Neural cell (in vitro differentiated cells): ENCODE measurements at regions not wholly inside any gene's neighbourhood (a gene's known extent, or its start where the extent isn't known, plus 50 kb on each side); places are given as distances from the start of the nearest gene placed in this dataset.

Experiments used
- H2AFZ ChIP-seq: fragments of 200-600, 300-800 bp; sonication (generic), shearing (Covaris generic); 2 replicates; pipeline ENCODE4 v1.6.0; 2014; ENCODE audit warnings: low read depth, mild to moderate bottlenecking, antibody characterized with exemption, low read length, moderate library complexity
- H3F3A ChIP-seq: fragments of 200-600 bp; shearing (Covaris generic); 2 replicates; pipeline ENCODE4 v1.6.1; 2016; ENCODE audit warnings: mild to moderate bottlenecking, moderate library complexity, mixed read lengths, antibody characterized with exemption, low read length; ENCODE audit not compliant: insufficient read depth, poor library complexity, severe bottlenecking
- H3K27ac ChIP-seq: fragments of 200-600, 300-800 bp; sonication (generic), shearing (Covaris generic); 2 replicates; pipeline ENCODE4 v1.5.1; 2014; ENCODE audit warnings: mild to moderate bottlenecking, low read length, moderate library complexity
- H3K27me3 ChIP-seq: fragments of 300-800, 200-600 bp; sonication (generic), shearing (Covaris generic); 2 replicates; pipeline ENCODE4 v1.6.0; 2014; ENCODE audit warnings: mild to moderate bottlenecking, low read depth, low read length, moderate library complexity; ENCODE audit not compliant: insufficient read depth
- H3K36me3 ChIP-seq: fragments of 300-800, 200-600 bp; sonication (generic), shearing (Covaris generic); 2 replicates; pipeline ENCODE4 v1.5.1; 2014; ENCODE audit warnings: mild to moderate bottlenecking, antibody characterized with exemption, low read length, moderate library complexity; ENCODE audit not compliant: insufficient read depth
- H3K4me2 ChIP-seq: fragments of 300-800, 200-600 bp; sonication (generic), shearing (Covaris generic); 2 replicates; pipeline ENCODE4 v1.6.0; 2014; ENCODE audit warnings: mild to moderate bottlenecking, low read length
- H3K4me3 ChIP-seq: fragments of 300-800, 200-600 bp; sonication (generic), shearing (Covaris generic); 2 replicates; pipeline ENCODE4 v1.5.1; 2014; ENCODE audit warnings: mild to moderate bottlenecking, low read length, moderate library complexity
- H3K79me2 ChIP-seq: fragments of 200-600 bp; shearing (Covaris generic); replicated peaks from 2 replicates; pipeline ENCODE4 v1.6.0; 2014; ENCODE audit warnings: mild to moderate bottlenecking, low read length, moderate library complexity; ENCODE audit not compliant: insufficient read depth
- H3K9ac ChIP-seq: fragments of 300-800, 200-600 bp; sonication (generic), shearing (Covaris generic); 2 replicates; pipeline ENCODE4 v1.6.1; 2016; ENCODE audit warnings: mild to moderate bottlenecking, low read length, mixed read lengths
- H3K9me2 ChIP-seq: fragments of 200-600 bp; shearing (Covaris generic); 2 replicates; pipeline ENCODE4 v1.6.1; 2016; ENCODE audit warnings: mild to moderate bottlenecking, low read length, mixed read lengths; ENCODE audit not compliant: insufficient read depth
- H3K9me3 ChIP-seq: fragments of 200-600, 300-800 bp; sonication (generic), shearing (Covaris generic); 2 replicates; pipeline ENCODE4 v1.6.1; 2016; ENCODE audit warnings: mild to moderate bottlenecking, mixed run types, low read length, moderate library complexity, mixed read lengths
- H4K20me1 ChIP-seq: fragments of 200-600 bp; shearing (Covaris generic); 2 replicates; pipeline ENCODE4 v1.6.1; 2016; ENCODE audit warnings: mild to moderate bottlenecking, mixed run types; ENCODE audit not compliant: insufficient read depth
- EP300 ChIP-seq: fragments of 450-650 bp; conservative IDR thresholded peaks from 2 replicates; pipeline ENCODE4 v1.6.1; 2014; ENCODE audit warnings: antibody characterized with exemption, mild to moderate bottlenecking, moderate library complexity; ENCODE audit not compliant: poor library complexity, severe bottlenecking
- EZH2 ChIP-seq: fragments of 200-600, 300-800 bp; shearing (Covaris generic), sonication (generic); IDR thresholded peaks from 2 replicates; pipeline ENCODE4 v1.6.1; 2014; ENCODE audit warnings: antibody characterized with exemption, low read length, borderline replicate concordance, mild to moderate bottlenecking; ENCODE audit not compliant: insufficient read depth, poor library complexity, severe bottlenecking
- MXI1 ChIP-seq: fragments of 450-650 bp; conservative IDR thresholded peaks from 2 replicates; pipeline ENCODE4 v1.6.1; 2014; ENCODE audit warnings: antibody characterized with exemption, mild to moderate bottlenecking; ENCODE audit not compliant: poor library complexity, severe bottlenecking
- POLR2AphosphoS5 ChIP-seq: IDR thresholded peaks from 2 replicates; pipeline ENCODE4 v1.6.1; 2012
- RAD21 ChIP-seq: fragments of 450-650 bp; conservative IDR thresholded peaks from 2 replicates; pipeline ENCODE4 v1.6.1; 2014; ENCODE audit warnings: antibody characterized with exemption, mild to moderate bottlenecking, moderate library complexity
- SMC3 ChIP-seq: fragments of 450-650 bp; conservative IDR thresholded peaks from 2 replicates; pipeline ENCODE4 v1.6.1; 2014; ENCODE audit warnings: antibody characterized with exemption, mild to moderate bottlenecking, moderate library complexity; ENCODE audit not compliant: poor library complexity
- TAF1 ChIP-seq: IDR thresholded peaks from 2 replicates; pipeline ENCODE4 v1.6.1; 2012; ENCODE audit warnings: low read depth
- TF ChIP-seq, protein P1 (sequence below): IDR thresholded peaks from 2 replicates; pipeline ENCODE4 v1.6.1; 2012; ENCODE audit warnings: borderline replicate concordance
- TF ChIP-seq, protein P2 (sequence below): fragments of 450-650 bp; IDR thresholded peaks from 2 replicates; pipeline ENCODE4 v1.5.1; 2014; ENCODE audit warnings: antibody characterized with exemption, mild to moderate bottlenecking, moderate library complexity; ENCODE audit not compliant: poor library complexity, severe bottlenecking

DNA sequence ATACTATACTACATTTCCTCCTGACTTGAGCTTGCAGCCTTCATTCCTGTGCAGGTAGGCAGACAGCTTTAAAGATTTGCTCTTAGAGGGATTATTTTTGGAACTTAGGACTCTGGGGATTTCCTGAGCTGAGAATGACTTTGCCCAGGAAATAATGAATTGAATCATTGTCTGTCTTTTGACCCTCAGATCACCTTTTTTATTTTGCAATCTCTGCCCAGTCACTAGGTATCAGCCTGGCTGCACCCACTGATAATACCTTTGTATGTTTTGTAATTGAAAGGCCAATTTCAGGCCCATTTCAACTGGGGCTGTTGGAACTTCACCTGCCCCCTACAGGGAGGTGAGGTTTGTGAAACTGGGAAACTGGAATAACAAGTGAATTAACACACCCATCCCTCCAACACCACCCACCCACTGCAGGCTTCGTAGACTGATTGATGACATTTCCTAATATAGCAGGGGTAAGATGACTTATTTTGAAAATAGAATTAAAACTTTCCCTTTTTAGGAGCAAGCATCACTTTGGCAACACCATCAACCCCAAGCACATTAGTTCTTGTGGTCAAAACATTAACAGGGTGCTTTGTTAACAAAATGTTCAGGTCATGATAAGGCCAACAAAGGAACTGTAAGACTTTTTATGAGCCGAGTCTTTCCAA lies 157.1 kb upstream of the CENPW start:
- H3K36me3 ChIP-seq: no peaks in the 10 kb centered on the region
- H3F3A ChIP-seq: no peaks in the 10 kb centered on the region
- no peak overlapping the region for H3K4me3 ChIP-seq
- no peak overlapping the region for H3K27ac ChIP-seq
- H3K9me2 ChIP-seq: no peaks in the 10 kb centered on the region
- H4K20me1 ChIP-seq: no peaks in the 10 kb centered on the region
- no peaks in the 10 kb centered on the region for H3K79me2 ChIP-seq
- no peak overlapping the region for H3K9ac ChIP-seq
- H3K27me3 ChIP-seq: no peaks in the 10 kb centered on the region
- no peak overlapping the region for H2AFZ ChIP-seq
- H3K4me2 ChIP-seq: no peak overlapping the region
- no peaks in the 10 kb centered on the region for H3K9me3 ChIP-seq
- TF ChIP-seq, protein P1, sequence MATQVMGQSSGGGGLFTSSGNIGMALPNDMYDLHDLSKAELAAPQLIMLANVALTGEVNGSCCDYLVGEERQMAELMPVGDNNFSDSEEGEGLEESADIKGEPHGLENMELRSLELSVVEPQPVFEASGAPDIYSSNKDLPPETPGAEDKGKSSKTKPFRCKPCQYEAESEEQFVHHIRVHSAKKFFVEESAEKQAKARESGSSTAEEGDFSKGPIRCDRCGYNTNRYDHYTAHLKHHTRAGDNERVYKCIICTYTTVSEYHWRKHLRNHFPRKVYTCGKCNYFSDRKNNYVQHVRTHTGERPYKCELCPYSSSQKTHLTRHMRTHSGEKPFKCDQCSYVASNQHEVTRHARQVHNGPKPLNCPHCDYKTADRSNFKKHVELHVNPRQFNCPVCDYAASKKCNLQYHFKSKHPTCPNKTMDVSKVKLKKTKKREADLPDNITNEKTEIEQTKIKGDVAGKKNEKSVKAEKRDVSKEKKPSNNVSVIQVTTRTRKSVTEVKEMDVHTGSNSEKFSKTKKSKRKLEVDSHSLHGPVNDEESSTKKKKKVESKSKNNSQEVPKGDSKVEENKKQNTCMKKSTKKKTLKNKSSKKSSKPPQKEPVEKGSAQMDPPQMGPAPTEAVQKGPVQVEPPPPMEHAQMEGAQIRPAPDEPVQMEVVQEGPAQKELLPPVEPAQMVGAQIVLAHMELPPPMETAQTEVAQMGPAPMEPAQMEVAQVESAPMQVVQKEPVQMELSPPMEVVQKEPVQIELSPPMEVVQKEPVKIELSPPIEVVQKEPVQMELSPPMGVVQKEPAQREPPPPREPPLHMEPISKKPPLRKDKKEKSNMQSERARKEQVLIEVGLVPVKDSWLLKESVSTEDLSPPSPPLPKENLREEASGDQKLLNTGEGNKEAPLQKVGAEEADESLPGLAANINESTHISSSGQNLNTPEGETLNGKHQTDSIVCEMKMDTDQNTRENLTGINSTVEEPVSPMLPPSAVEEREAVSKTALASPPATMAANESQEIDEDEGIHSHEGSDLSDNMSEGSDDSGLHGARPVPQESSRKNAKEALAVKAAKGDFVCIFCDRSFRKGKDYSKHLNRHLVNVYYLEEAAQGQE: no peak
- TF ChIP-seq SMC3 (no peak), RAD21 (no peak), POLR2AphosphoS5 (no peak)

DNA sequence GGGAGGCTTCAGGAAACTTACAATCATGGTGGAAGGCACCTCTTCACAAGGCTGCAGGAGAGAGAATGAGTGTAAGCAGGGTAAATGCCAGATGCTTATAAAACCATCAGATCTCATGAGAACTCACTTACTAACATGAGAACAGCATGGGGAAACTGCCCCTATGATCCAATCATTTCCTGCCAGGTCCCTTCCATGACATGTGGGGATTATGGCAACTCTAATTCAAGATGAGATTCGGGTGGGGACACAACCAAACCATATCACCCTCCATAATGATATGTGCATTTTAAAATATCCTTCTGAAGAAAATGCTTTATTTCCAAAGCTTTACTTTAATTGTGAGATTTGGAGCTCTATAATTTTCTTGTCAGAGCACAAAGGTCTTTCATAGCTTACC lies 154.1 kb upstream of the CENPW start:
- Histone ChIP-seq H3K36me3 (no peaks in the 10 kb centered on the region), H3K9ac (no peak overlapping the region), H3K4me2 (no peak overlapping the region), H3K27me3 (no peaks in the 10 kb centered on the region), H2AFZ (no peak overlapping the region), H4K20me1 (no peaks in the 10 kb centered on the region), H3K9me2 (no peaks in the 10 kb centered on the region), H3K9me3 (no peaks in the 10 kb centered on the region), H3K79me2 (no peaks in the 10 kb centered on the region), H3F3A (no peaks in the 10 kb centered on the region), H3K4me3 (no peak overlapping the region), H3K27ac (no peak overlapping the region)
- TF ChIP-seq TAF1 (no peak), POLR2AphosphoS5 (no peak), EZH2 (no peak), SMC3 (no peak), MXI1 (no peak), EP300 (no peak), RAD21 (no peak)
- TF ChIP-seq, protein P2, sequence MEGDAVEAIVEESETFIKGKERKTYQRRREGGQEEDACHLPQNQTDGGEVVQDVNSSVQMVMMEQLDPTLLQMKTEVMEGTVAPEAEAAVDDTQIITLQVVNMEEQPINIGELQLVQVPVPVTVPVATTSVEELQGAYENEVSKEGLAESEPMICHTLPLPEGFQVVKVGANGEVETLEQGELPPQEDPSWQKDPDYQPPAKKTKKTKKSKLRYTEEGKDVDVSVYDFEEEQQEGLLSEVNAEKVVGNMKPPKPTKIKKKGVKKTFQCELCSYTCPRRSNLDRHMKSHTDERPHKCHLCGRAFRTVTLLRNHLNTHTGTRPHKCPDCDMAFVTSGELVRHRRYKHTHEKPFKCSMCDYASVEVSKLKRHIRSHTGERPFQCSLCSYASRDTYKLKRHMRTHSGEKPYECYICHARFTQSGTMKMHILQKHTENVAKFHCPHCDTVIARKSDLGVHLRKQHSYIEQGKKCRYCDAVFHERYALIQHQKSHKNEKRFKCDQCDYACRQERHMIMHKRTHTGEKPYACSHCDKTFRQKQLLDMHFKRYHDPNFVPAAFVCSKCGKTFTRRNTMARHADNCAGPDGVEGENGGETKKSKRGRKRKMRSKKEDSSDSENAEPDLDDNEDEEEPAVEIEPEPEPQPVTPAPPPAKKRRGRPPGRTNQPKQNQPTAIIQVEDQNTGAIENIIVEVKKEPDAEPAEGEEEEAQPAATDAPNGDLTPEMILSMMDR: no peak
- TF ChIP-seq, protein P1: no peak
